Astrocyte (in vitro differentiated cells and primary cell): ENCODE measurements at regions not wholly inside any gene's neighbourhood (a gene's known extent, or its start where the extent isn't known, plus 50 kb on each side); places are given as distances from the start of the nearest gene placed in this dataset.
A peak's percentile ranks its signal among the peaks of the same experiment; 100 is the strongest.

Source experiments
- DNase-seq: peaks from one replicate; pipeline ENCODE4 v3.0.0-alpha.2; 2010; ENCODE audit warnings: low read depth
- FAIRE-seq: peaks from 2 replicates; lab custom pipeline; 2011; peaks lifted over from hg19 to GRCh38; lab: Jason Lieb, UNC
- H2AFZ ChIP-seq: 2 replicates; pipeline ENCODE4 v1.6.0; 2012; ENCODE audit warnings: low read depth, low read length, inconsistent platforms
- H3K27ac ChIP-seq: 2 replicates; pipeline ENCODE4 v1.5.1; 2011; ENCODE audit warnings: low read depth, low read length, inconsistent platforms
- H3K27me3 ChIP-seq: 2 replicates; pipeline ENCODE4 v1.6.0; 2011; ENCODE audit warnings: low read length, inconsistent platforms; ENCODE audit not compliant: insufficient read depth
- H3K36me3 ChIP-seq: 2 replicates; pipeline ENCODE4 v1.5.1; 2011; ENCODE audit warnings: low read length, inconsistent platforms; ENCODE audit not compliant: insufficient read depth
- H3K4me1 ChIP-seq: 2 replicates; pipeline ENCODE4 v1.5.1; 2011; ENCODE audit warnings: low read length, inconsistent platforms; ENCODE audit not compliant: insufficient read depth
- H3K4me2 ChIP-seq: 2 replicates; pipeline ENCODE4 v1.6.0; 2012; ENCODE audit warnings: low read length, inconsistent platforms
- H3K4me3 ChIP-seq: 2 replicates; pipeline ENCODE4 v1.5.1; 2011; ENCODE audit warnings: low read depth, mild to moderate bottlenecking, low read length, inconsistent platforms; ENCODE audit not compliant: insufficient read depth
- H3K79me2 ChIP-seq: 2 replicates; pipeline ENCODE4 v1.6.0; 2012; ENCODE audit warnings: mild to moderate bottlenecking, low read length, inconsistent platforms; ENCODE audit not compliant: insufficient read depth
- H3K9ac ChIP-seq: 2 replicates; pipeline ENCODE4 v1.6.0; 2012; ENCODE audit warnings: mild to moderate bottlenecking, low read length, inconsistent platforms
- H3K9me3 ChIP-seq: 2 replicates; pipeline ENCODE4 v1.5.1; 2012; ENCODE audit warnings: low read depth, mild to moderate bottlenecking, low read length, inconsistent platforms; ENCODE audit not compliant: insufficient read depth
- H4K20me1 ChIP-seq: 2 replicates; pipeline ENCODE4 v1.6.0; 2012; ENCODE audit warnings: low read length, inconsistent platforms; ENCODE audit not compliant: insufficient read depth
- H3K27ac Mint-ChIP-seq: one replicate; pipeline ENCODE4 v1.8.0; 2021; ENCODE audit warnings: mild to moderate bottlenecking, mixed read lengths; ENCODE audit not compliant: unreplicated experiment
- H3K27me3 Mint-ChIP-seq: one replicate; pipeline ENCODE4 v1.8.0; 2021; ENCODE audit warnings: low read depth, mixed read lengths; ENCODE audit not compliant: unreplicated experiment
- H3K36me3 Mint-ChIP-seq: one replicate; pipeline ENCODE4 v1.8.0; 2021; ENCODE audit warnings: low read depth, mixed read lengths; ENCODE audit not compliant: unreplicated experiment
- H3K4me1 Mint-ChIP-seq: one replicate; pipeline ENCODE4 v1.8.0; 2021; ENCODE audit warnings: low read depth, mixed read lengths; ENCODE audit not compliant: unreplicated experiment
- H3K4me3 Mint-ChIP-seq: one replicate; pipeline ENCODE4 v1.8.0; 2021; ENCODE audit warnings: mild to moderate bottlenecking, moderate library complexity, mixed read lengths; ENCODE audit not compliant: unreplicated experiment
- H3K9me3 Mint-ChIP-seq: one replicate; pipeline ENCODE4 v1.8.0; 2021; ENCODE audit warnings: mild to moderate bottlenecking, mixed read lengths; ENCODE audit not compliant: unreplicated experiment
- CTCF ChIP-seq: IDR thresholded peaks from 2 replicates; pipeline ENCODE4 v1.5.1; 2011; ENCODE audit warnings: low read depth, mild to moderate bottlenecking, inconsistent platforms, low read length, moderate library complexity; ENCODE audit not compliant: insufficient read depth
- EZH2 ChIP-seq: IDR thresholded peaks from 2 replicates; pipeline ENCODE4 v1.6.1; 2012; ENCODE audit warnings: mild to moderate bottlenecking, low read length, inconsistent platforms; ENCODE audit not compliant: insufficient read depth

GRCh38 chr1:143661418-143662101 is 310.2 kb downstream of the FAM72C start:
- Histone ChIP-seq H4K20me1 (no peaks in the 10 kb centered on the region), H3K79me2 (no peaks in the 10 kb centered on the region), H3K27ac (no peak overlapping the region), H3K36me3 (no peaks in the 10 kb centered on the region), H2AFZ (no peak overlapping the region), H3K4me2 (no peak overlapping the region), H3K9ac (no peak overlapping the region), H3K4me1 (no peaks in the 10 kb centered on the region), H3K27me3 (peaks cover 2% of the 10 kb centered on the region), H3K4me3 (no peak overlapping the region), H3K9me3 (no peaks in the 10 kb centered on the region)
- no peak for DNase-seq
- no peak for FAIRE-seq
- TF ChIP-seq EZH2 (no peak), CTCF (no peak)
- peak overlapping the region; percentile 80 for H3K4me3 Mint-ChIP-seq
- peaks cover 9% of the 10 kb centered on the region for H3K9me3 Mint-ChIP-seq
- H3K27me3 Mint-ChIP-seq = peaks cover 77% of the 10 kb centered on the region
- no peaks in the 10 kb centered on the region for H3K36me3 Mint-ChIP-seq
- H3K27ac Mint-ChIP-seq = no peak overlapping the region
- H3K4me1 Mint-ChIP-seq = no peaks in the 10 kb centered on the region

GRCh38 chr1:143660354-143660941 is 311.3 kb downstream of the FAM72C start:
- Histone ChIP-seq H3K36me3 (no peaks in the 10 kb centered on the region), H3K79me2 (no peaks in the 10 kb centered on the region), H3K27ac (no peak overlapping the region), H3K4me1 (no peaks in the 10 kb centered on the region), H2AFZ (no peak overlapping the region), H4K20me1 (no peaks in the 10 kb centered on the region), H3K4me2 (no peak overlapping the region), H3K4me3 (no peak overlapping the region), H3K9ac (no peak overlapping the region), H3K27me3 (peaks cover 2% of the 10 kb centered on the region), H3K9me3 (no peaks in the 10 kb centered on the region)
- H3K4me3 Mint-ChIP-seq = no peak overlapping the region
- H3K27me3 Mint-ChIP-seq = peaks cover 80% of the 10 kb centered on the region
- no peaks in the 10 kb centered on the region for H3K36me3 Mint-ChIP-seq
- peaks cover 11% of the 10 kb centered on the region for H3K9me3 Mint-ChIP-seq
- DNase-seq (no peak), FAIRE-seq (no peak)
- no peaks in the 10 kb centered on the region for H3K4me1 Mint-ChIP-seq
- no peak for TF ChIP-seq CTCF
- TF ChIP-seq EZH2 = no peak
- no peak overlapping the region for H3K27ac Mint-ChIP-seq

- no peaks in the 10 kb centered on the region for H3K36me3 ChIP-seq
- Mint-ChIP-seq H3K4me1 (no peaks in the 10 kb centered on the region), H3K27ac (no peak overlapping the region), H3K27me3 (peaks cover 68% of the 10 kb centered on the region), H3K9me3 (peaks cover 11% of the 10 kb centered on the region), H3K4me3 (no peak overlapping the region), H3K36me3 (no peaks in the 10 kb centered on the region)
- H4K20me1 ChIP-seq = no peaks in the 10 kb centered on the region
- H3K27ac ChIP-seq = no peak overlapping the region
- H3K4me2 ChIP-seq = no peak overlapping the region
- no peak for DNase-seq
- H3K9me3 ChIP-seq = no peaks in the 10 kb centered on the region
- no peak overlapping the region for H3K9ac ChIP-seq
- FAIRE-seq = no peak
- H3K4me1 ChIP-seq = no peaks in the 10 kb centered on the region
- TF ChIP-seq CTCF (no peak), EZH2 (no peak)
- no peaks in the 10 kb centered on the region for H3K27me3 ChIP-seq
- H3K4me3 ChIP-seq = no peak overlapping the region
- H3K79me2 ChIP-seq = no peaks in the 10 kb centered on the region
- H2AFZ ChIP-seq = no peak overlapping the region
Observed at GRCh38 chr1:143653429-143653802, 318.4 kb downstream of the FAM72C start.
